Activated CD8-positive, alpha-beta T cell treated with anti-CD3 and anti-CD28 coated beads for 36 hours (primary cell): ENCODE measurements at regions not wholly inside any gene's neighbourhood (a gene's known extent, or its start where the extent isn't known, plus 50 kb on each side); places are given as distances from the start of the nearest gene placed in this dataset.

Experiments
- ATAC-seq: fragments of 200-7000 bp; cut with Tn5 transposase; one replicate; pipeline ENCODE4 v1.10.0; 2021; ENCODE audit warnings: mild to moderate bottlenecking, moderate library complexity
- CTCF ChIA-PET: fragments of 350-600 bp; sonication (Branson Sonifier 250); formaldehyde crosslinking; loops from one replicate; lab custom pipeline; 2021; ENCODE audit warnings: antibody characterized with exemption; lab: Charles Lee
- POLR2A ChIA-PET: fragments of 350-600 bp; sonication (Branson Sonifier 250); formaldehyde crosslinking; loops from one replicate; lab custom pipeline; 2021; ENCODE audit warnings: antibody characterized with exemption; lab: Charles Lee
- DNase-seq: peaks from one replicate; pipeline ENCODE4 v3.0.0-alpha.2; 2020
- H3K27ac Mint-ChIP-seq: one replicate; pipeline ENCODE4 v1.8.0; 2021; ENCODE audit warnings: mild to moderate bottlenecking, mixed read lengths
- H3K27me3 Mint-ChIP-seq: one replicate; pipeline ENCODE4 v1.8.0; 2021; ENCODE audit warnings: mixed read lengths
- H3K36me3 Mint-ChIP-seq: one replicate; pipeline ENCODE4 v1.8.0; 2021; ENCODE audit warnings: low read depth, mixed read lengths
- H3K4me1 Mint-ChIP-seq: one replicate; pipeline ENCODE4 v1.8.0; 2021; ENCODE audit warnings: low read depth, mixed read lengths
- H3K4me3 Mint-ChIP-seq: one replicate; pipeline ENCODE4 v1.8.0; 2021; ENCODE audit warnings: mild to moderate bottlenecking, moderate library complexity, mixed read lengths
- H3K9me3 Mint-ChIP-seq: one replicate; pipeline ENCODE4 v1.8.0; 2021; ENCODE audit warnings: mixed read lengths
- intact Hi-C: fragments of 100-400 bp; cut with micrococcal nuclease; formaldehyde crosslinking; loops from one replicate; pipeline ENCODE4 v1.10.0; 2022
- TF ChIP-seq, protein P1 (sequence below): fragments of 200-600 bp; IDR thresholded peaks from one replicate; pipeline ENCODE4 v1.8.0; 2022; ENCODE audit warnings: antibody characterized with exemption, mild to moderate bottlenecking

DNA sequence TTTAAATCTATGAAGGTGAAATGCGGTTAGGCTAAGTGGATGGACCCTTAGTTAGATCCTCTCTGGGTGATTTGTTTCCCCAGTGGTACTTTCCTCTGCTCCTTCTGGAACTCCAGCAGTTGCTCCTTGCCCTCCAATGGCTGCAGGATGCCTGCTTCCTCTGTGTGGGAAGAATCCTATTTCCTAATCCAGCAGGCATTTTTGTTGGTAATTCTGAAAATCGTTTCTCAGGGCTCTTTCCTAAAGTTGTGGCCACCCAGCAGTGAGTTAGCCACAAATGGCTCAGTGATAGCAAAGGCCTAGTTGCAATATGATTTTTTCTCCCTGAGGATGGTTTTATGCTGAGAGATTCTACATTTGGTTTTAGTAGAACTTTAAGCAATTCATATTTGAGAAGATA, 332.3 kb upstream of the C2CD4B start:
- no peak overlapping the region for H3K4me3 Mint-ChIP-seq
- TF ChIP-seq, protein P1, sequence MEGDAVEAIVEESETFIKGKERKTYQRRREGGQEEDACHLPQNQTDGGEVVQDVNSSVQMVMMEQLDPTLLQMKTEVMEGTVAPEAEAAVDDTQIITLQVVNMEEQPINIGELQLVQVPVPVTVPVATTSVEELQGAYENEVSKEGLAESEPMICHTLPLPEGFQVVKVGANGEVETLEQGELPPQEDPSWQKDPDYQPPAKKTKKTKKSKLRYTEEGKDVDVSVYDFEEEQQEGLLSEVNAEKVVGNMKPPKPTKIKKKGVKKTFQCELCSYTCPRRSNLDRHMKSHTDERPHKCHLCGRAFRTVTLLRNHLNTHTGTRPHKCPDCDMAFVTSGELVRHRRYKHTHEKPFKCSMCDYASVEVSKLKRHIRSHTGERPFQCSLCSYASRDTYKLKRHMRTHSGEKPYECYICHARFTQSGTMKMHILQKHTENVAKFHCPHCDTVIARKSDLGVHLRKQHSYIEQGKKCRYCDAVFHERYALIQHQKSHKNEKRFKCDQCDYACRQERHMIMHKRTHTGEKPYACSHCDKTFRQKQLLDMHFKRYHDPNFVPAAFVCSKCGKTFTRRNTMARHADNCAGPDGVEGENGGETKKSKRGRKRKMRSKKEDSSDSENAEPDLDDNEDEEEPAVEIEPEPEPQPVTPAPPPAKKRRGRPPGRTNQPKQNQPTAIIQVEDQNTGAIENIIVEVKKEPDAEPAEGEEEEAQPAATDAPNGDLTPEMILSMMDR, result no peak
- intact Hi-C loops, result no loop called here
- DNase-seq (no peak), ATAC-seq (no peak)
- CTCF ChIA-PET, result no interaction called here
- H3K4me1 Mint-ChIP-seq, result no peaks in the 10 kb centered on the region
- POLR2A ChIA-PET, result no interaction called here
- no peaks in the 10 kb centered on the region for H3K27me3 Mint-ChIP-seq
- no peaks in the 10 kb centered on the region for H3K36me3 Mint-ChIP-seq
- no peak overlapping the region for H3K27ac Mint-ChIP-seq
- H3K9me3 Mint-ChIP-seq, result no peaks in the 10 kb centered on the region

DNA sequence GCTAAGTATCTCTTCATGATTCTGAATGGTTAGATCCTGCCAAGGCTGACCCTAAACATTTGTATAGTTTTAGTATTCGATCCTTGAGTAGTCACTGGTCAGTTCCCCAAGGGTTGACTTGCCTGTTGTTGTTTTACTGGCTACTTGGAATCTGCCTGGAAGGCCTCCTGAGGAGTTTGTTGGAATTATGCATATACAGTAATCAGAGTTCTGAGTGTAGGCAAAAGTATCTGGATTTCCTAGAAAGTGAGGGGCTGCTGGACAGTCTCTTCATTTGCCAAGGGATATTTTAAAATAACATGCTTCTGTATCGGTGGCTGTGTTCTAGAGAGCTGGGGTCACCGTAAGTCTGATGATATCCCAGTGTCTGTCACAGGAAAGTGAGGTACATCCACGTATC, 333.2 kb upstream of the C2CD4B start:
- TF ChIP-seq, protein P1, result no peak
- ATAC-seq, result no peak
- no peak for DNase-seq
- Mint-ChIP-seq H3K27me3 (no peaks in the 10 kb centered on the region), H3K4me3 (no peak overlapping the region), H3K27ac (no peak overlapping the region), H3K4me1 (no peaks in the 10 kb centered on the region), H3K36me3 (no peaks in the 10 kb centered on the region), H3K9me3 (no peaks in the 10 kb centered on the region)
- intact Hi-C loops, result no loop called here
- ChIA-PET CTCF (no interaction called here), POLR2A (no interaction called here)

DNA sequence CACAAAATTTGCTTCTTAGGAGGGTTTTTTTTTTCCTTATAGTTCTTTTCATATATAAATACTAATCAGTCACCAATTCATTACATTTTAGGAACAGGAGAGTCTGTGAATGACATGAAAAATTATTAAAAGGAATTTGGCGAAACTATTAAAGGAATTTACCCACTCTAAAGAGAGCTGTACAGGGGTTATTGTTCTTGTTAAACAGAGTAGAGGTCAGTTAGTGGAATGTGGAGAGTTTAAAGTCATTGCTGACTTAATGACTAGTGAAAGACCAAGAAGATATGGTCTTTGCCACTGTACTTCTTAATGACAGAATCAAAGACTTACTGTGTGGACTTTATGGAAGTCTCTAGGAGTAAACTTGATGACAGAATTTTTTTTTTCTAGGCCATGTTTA, 333.6 kb upstream of the C2CD4B start:
- H3K9me3 Mint-ChIP-seq, result no peaks in the 10 kb centered on the region
- H3K4me1 Mint-ChIP-seq, result no peaks in the 10 kb centered on the region

DNA sequence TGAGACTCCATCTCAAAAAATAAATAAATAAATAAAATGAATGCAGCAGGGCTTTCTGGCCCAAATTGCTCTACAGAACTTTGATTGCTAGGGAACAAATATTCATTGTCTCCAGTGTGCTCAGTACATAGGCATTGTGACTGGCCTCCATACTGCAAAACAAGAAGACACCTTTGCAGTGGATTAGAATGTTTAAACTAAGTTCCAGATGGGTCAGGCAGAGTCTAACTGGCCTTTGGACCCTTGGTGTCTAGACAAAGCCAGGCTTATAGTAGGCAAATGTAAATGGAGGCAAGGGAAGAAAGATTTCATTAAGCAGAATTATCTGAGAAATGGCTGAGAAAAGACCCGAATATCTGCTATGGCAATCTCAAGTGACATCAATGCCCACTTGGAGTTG, 335.2 kb upstream of the C2CD4B start:
- Mint-ChIP-seq H3K36me3 (no peaks in the 10 kb centered on the region), H3K4me1 (no peaks in the 10 kb centered on the region), H3K4me3 (no peak overlapping the region), H3K9me3 (no peaks in the 10 kb centered on the region), H3K27ac (no peak overlapping the region), H3K27me3 (peaks cover 2% of the 10 kb centered on the region)
- DNase-seq (no peak), ATAC-seq (no peak)
- intact Hi-C loops, result no loop called here
- ChIA-PET CTCF (no interaction called here), POLR2A (no interaction called here)
- TF ChIP-seq, protein P1, result no peak

More for the DNA sequence above, 333.6 kb upstream of the C2CD4B start:
- H3K4me3 Mint-ChIP-seq, result no peak overlapping the region
- intact Hi-C loops, result no loop called here
- H3K36me3 Mint-ChIP-seq, result no peaks in the 10 kb centered on the region
- TF ChIP-seq, protein P1, result no peak
- H3K27ac Mint-ChIP-seq, result no peak overlapping the region
- ChIA-PET POLR2A (no interaction called here), CTCF (no interaction called here)
- ATAC-seq (no peak), DNase-seq (no peak)
- no peaks in the 10 kb centered on the region for H3K27me3 Mint-ChIP-seq

DNA sequence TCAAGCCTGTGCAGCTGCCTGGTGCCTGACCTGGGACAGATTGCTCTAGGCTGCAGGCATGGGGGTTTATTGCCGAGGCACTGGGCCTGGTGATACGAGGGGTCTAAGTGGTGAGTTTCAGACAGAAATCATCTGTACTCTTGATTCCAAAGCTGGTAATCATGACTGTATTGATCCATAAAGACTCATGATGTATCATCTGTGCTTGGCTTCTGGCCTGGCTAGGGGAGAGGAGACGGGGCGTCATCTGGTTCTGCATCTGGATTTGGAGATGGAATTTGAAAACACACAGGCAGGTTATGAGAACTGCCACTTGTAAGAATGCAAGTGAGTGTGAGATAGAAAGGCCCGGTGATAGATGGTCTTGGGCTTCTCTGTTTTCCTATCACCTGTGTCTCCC, 337.4 kb upstream of the C2CD4B start:
- H3K27ac Mint-ChIP-seq, result no peak overlapping the region
- ChIA-PET POLR2A (no interaction called here), CTCF (no interaction called here)
- DNase-seq (no peak), ATAC-seq (no peak)
- no peaks in the 10 kb centered on the region for H3K4me1 Mint-ChIP-seq
- intact Hi-C loops, result no loop called here
- peaks cover 2% of the 10 kb centered on the region for H3K27me3 Mint-ChIP-seq
- TF ChIP-seq, protein P1, result no peak
- no peak overlapping the region for H3K4me3 Mint-ChIP-seq
- H3K36me3 Mint-ChIP-seq, result no peaks in the 10 kb centered on the region
- H3K9me3 Mint-ChIP-seq, result no peaks in the 10 kb centered on the region
